ENCODE measurements at regions not wholly inside any gene's neighbourhood (a gene's known extent, or its start where the extent isn't known, plus 50 kb on each side); places are given as distances from the start of the nearest gene placed in this dataset.

- WGBS, 2 experiments (ENCODE audit: low coverage in 1 of 2, low lambda C conversion rate in 2 of 2, missing lambda C conversion rate in 2 of 2) = 90 to 92% methylated on average over 1 of the region's 1 CpG
- H3K79me2 ChIP-seq (ENCODE audit: insufficient read depth) = no peaks in the 10 kb centered on the region
- in situ Hi-C loops (cut with MboI) = no loop called here
- no peaks in the 10 kb centered on the region for H3K36me3 ChIP-seq (ENCODE audit: low read depth)
- TF ChIP-seq EZH2phosphoT487 (IDR thresholded peaks at IDR 0.05; ENCODE audit: insufficient read depth, low read depth) (no peak), EZH2 (IDR thresholded peaks at IDR 0.05; ENCODE audit: insufficient read depth, poor library complexity, severe bottlenecking) (no peak)
- H4K20me1 ChIP-seq (ENCODE audit: insufficient read depth) = no peaks in the 10 kb centered on the region
- no peak overlapping the region for H3K27ac ChIP-seq
- no peak overlapping the region for H3K4me2 ChIP-seq (ENCODE audit: unreplicated experiment)
- no peaks in the 10 kb centered on the region for H3F3A ChIP-seq (ENCODE audit: insufficient read depth)
- no peak overlapping the region for H2AFZ ChIP-seq
- no peaks in the 10 kb centered on the region for H3K9me2 ChIP-seq (ENCODE audit: insufficient read depth)
- no peaks in the 10 kb centered on the region for H3K27me3 ChIP-seq (replicated peaks; ENCODE audit: insufficient read depth)
- no peaks in the 10 kb centered on the region for H3K9me3 ChIP-seq (ENCODE audit: low read depth)
- peaks cover 7% of the 10 kb centered on the region for H3K4me1 ChIP-seq (ENCODE audit: insufficient read depth)
- no peak for DNase-seq
- H3K4me3 ChIP-seq = no peak overlapping the region
- no peak overlapping the region for H3K9ac ChIP-seq
These were observed 72.4 kb downstream of the CTSL start for GRCh38 chr9:87798261-87798833.

DNA sequence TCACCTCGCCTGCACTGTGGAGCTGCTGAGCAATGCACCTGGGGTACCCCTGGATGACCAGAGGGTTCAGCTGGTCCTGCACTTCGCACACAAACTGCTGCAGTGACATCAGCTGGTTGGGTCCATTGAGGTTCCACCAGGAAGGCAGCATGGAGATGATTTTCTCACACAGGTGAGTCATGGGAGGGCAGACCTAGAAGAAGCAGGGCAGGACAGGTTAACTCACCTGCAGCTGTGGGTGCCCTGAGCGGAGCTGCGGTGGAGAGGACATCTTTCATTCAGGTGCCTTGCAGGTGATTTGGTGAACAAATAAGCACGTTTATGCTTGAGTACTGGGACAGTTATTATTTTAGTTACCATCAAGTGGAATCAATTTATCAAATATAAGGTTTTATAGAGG lies 73.6 kb downstream of the CTSL start:
- H3K4me2 ChIP-seq (ENCODE audit: unreplicated experiment) = no peak overlapping the region
- H3K79me2 ChIP-seq (ENCODE audit: insufficient read depth) = no peaks in the 10 kb centered on the region
- 75 to 77% methylated on average over 5 of the region's 5 CpGs for WGBS, 2 experiments (ENCODE audit: low coverage in 1 of 2, low lambda C conversion rate in 2 of 2, missing lambda C conversion rate in 2 of 2)
- no peaks in the 10 kb centered on the region for H3K9me3 ChIP-seq (ENCODE audit: low read depth)
- no peaks in the 10 kb centered on the region for H3K9me2 ChIP-seq (ENCODE audit: insufficient read depth)
- no peak overlapping the region for H3K27ac ChIP-seq
- DNase-seq = no peak
- in situ Hi-C loops (cut with MboI) = no loop called here
- no peaks in the 10 kb centered on the region for H3K4me1 ChIP-seq (ENCODE audit: insufficient read depth)
- H3K36me3 ChIP-seq (ENCODE audit: low read depth) = no peaks in the 10 kb centered on the region
- no peaks in the 10 kb centered on the region for H3K27me3 ChIP-seq (replicated peaks; ENCODE audit: insufficient read depth)
- H2AFZ ChIP-seq = no peak overlapping the region
- no peaks in the 10 kb centered on the region for H4K20me1 ChIP-seq (ENCODE audit: insufficient read depth)
- no peaks in the 10 kb centered on the region for H3F3A ChIP-seq (ENCODE audit: insufficient read depth)
- TF ChIP-seq EZH2phosphoT487 (IDR thresholded peaks at IDR 0.05; ENCODE audit: insufficient read depth, low read depth) (no peak), EZH2 (IDR thresholded peaks at IDR 0.05; ENCODE audit: insufficient read depth, poor library complexity, severe bottlenecking) (no peak)
- H3K4me3 ChIP-seq = no peak overlapping the region
- H3K9ac ChIP-seq = no peak overlapping the region

GRCh38 chr9:87800456-87800855 lies 74.5 kb downstream of the CTSL start:
- Histone ChIP-seq H3K4me2 (ENCODE audit: unreplicated experiment) (no peak overlapping the region), H3K4me3 (no peak overlapping the region), H3K9ac (no peak overlapping the region), H3K9me3 (ENCODE audit: low read depth) (no peaks in the 10 kb centered on the region), H3K36me3 (ENCODE audit: low read depth) (no peaks in the 10 kb centered on the region), H3K4me1 (ENCODE audit: insufficient read depth) (no peaks in the 10 kb centered on the region), H3F3A (ENCODE audit: insufficient read depth) (no peaks in the 10 kb centered on the region), H3K9me2 (ENCODE audit: insufficient read depth) (no peaks in the 10 kb centered on the region), H3K27me3 (replicated peaks; ENCODE audit: insufficient read depth) (no peaks in the 10 kb centered on the region), H3K79me2 (ENCODE audit: insufficient read depth) (no peaks in the 10 kb centered on the region), H3K27ac (no peak overlapping the region), H2AFZ (no peak overlapping the region), H4K20me1 (ENCODE audit: insufficient read depth) (no peaks in the 10 kb centered on the region)
- no peak for DNase-seq
- TF ChIP-seq EZH2 (IDR thresholded peaks at IDR 0.05; ENCODE audit: insufficient read depth, poor library complexity, severe bottlenecking) = no peak
- TF ChIP-seq EZH2phosphoT487 (IDR thresholded peaks at IDR 0.05; ENCODE audit: insufficient read depth, low read depth) = no peak
- 64 to 79% methylated on average over 7 of the region's 7 CpGs for WGBS, 2 experiments (ENCODE audit: low coverage in 1 of 2, low lambda C conversion rate in 2 of 2, missing lambda C conversion rate in 2 of 2)
- in situ Hi-C loops (cut with MboI) = loop anchor here (25.0 kb wide), 1 partner anchor 463 kb away; no protein-coding TSS in a partner anchor

DNA sequence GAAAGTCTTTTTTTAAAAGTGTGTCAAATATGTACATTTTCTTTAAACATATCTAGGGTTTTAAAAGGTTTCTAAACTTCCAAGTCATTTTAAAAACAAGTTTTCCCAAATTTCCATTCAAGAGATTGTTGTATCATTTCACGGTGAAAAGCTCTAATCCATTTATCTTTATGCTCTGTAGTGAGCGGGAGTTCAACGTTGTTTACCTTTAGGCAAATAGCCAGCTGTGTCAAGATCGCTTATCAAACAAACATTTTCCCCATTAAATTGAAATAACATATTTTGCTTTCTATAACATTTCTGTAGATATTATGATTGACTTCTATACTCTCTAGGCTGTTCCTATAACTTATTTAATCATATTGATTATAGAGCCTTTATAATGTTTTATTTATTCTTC lies 75.1 kb downstream of the CTSL start:
- WGBS, 2 experiments (ENCODE audit: low coverage in 1 of 2, low lambda C conversion rate in 2 of 2, missing lambda C conversion rate in 2 of 2) = 77 to 80% methylated on average over 4 of the region's 4 CpGs
- H3K9ac ChIP-seq = no peak overlapping the region
- H3K9me2 ChIP-seq (ENCODE audit: insufficient read depth) = no peaks in the 10 kb centered on the region
- no peaks in the 10 kb centered on the region for H3K36me3 ChIP-seq (ENCODE audit: low read depth)
- no peaks in the 10 kb centered on the region for H3K9me3 ChIP-seq (ENCODE audit: low read depth)
- no peaks in the 10 kb centered on the region for H4K20me1 ChIP-seq (ENCODE audit: insufficient read depth)
- no peaks in the 10 kb centered on the region for H3K27me3 ChIP-seq (replicated peaks; ENCODE audit: insufficient read depth)
- H3K79me2 ChIP-seq (ENCODE audit: insufficient read depth) = no peaks in the 10 kb centered on the region
- no peak for DNase-seq
- no peak overlapping the region for H3K27ac ChIP-seq
- H3F3A ChIP-seq (ENCODE audit: insufficient read depth) = no peaks in the 10 kb centered on the region
- TF ChIP-seq EZH2phosphoT487 (IDR thresholded peaks at IDR 0.05; ENCODE audit: insufficient read depth, low read depth) = no peak
- TF ChIP-seq EZH2 (IDR thresholded peaks at IDR 0.05; ENCODE audit: insufficient read depth, poor library complexity, severe bottlenecking) = no peak
- no peaks in the 10 kb centered on the region for H3K4me1 ChIP-seq (ENCODE audit: insufficient read depth)
- in situ Hi-C loops (cut with MboI) = loop anchor here (25.0 kb wide), 1 partner anchor 464 kb away; no protein-coding TSS in a partner anchor
- H3K4me2 ChIP-seq (ENCODE audit: unreplicated experiment) = no peak overlapping the region
- H2AFZ ChIP-seq = no peak overlapping the region
- no peak overlapping the region for H3K4me3 ChIP-seq

Measured in GM23248 (cell line).